ENCODE measurements at regions not wholly inside any gene's neighbourhood (a gene's known extent, or its start where the extent isn't known, plus 50 kb on each side); places are given as distances from the start of the nearest gene placed in this dataset.

GRCh38 chr13:110773480-110773879 is 60.0 kb downstream of the ING1 start:
- Histone ChIP-seq H3K9me3 (no peaks in the 10 kb centered on the region), H3K27me3 (no peaks in the 10 kb centered on the region), H3K27ac (no peak overlapping the region), H4K20me1 (no peaks in the 10 kb centered on the region), H3K4me2 (no peak overlapping the region), H3K36me3 (no peaks in the 10 kb centered on the region), H3K9ac (no peak overlapping the region), H3K4me3 (no peak overlapping the region), H3K4me1 (peaks cover 33% of the 10 kb centered on the region)
- TF ChIP-seq Cebpa-rat (IDR thresholded peaks at IDR 0.05) = no peak

GRCh38 chr13:110774051-110774450 is 60.6 kb downstream of the ING1 start:
- TF ChIP-seq Cebpa-rat (IDR thresholded peaks at IDR 0.05) = no peak
- H3K27me3 ChIP-seq = no peaks in the 10 kb centered on the region

DNA sequence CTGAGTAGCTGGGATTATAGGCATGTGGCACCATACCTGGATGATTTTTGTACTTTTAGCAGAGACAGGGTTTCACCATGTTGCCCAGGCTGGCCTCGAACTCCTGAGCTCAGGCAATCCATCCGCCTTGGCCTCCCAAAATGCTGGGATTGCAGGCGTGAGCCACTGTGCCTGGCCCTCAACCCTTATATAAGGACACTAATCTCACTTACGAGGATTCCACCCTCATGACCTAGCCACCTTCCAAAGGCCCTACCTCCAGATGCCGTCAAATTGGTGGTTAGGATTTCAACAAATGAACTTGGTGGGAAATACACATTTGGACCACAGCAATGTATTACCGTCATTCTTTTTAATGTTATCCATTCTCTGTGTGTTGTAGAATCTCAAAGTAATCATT is 61.0 kb downstream of the ING1 start:
- Histone ChIP-seq H3K36me3 (no peaks in the 10 kb centered on the region), H3K4me1 (peaks cover 33% of the 10 kb centered on the region), H4K20me1 (no peaks in the 10 kb centered on the region), H3K9ac (no peak overlapping the region), H3K4me2 (no peak overlapping the region), H3K9me3 (no peaks in the 10 kb centered on the region), H3K27ac (no peak overlapping the region), H3K4me3 (no peak overlapping the region), H3K27me3 (no peaks in the 10 kb centered on the region)
- TF ChIP-seq Cebpa-rat (IDR thresholded peaks at IDR 0.05) = no peak

More at GRCh38 chr13:110774051-110774450, 60.6 kb downstream of the ING1 start:
- Histone ChIP-seq H3K36me3 (no peaks in the 10 kb centered on the region), H4K20me1 (no peaks in the 10 kb centered on the region), H3K4me2 (no peak overlapping the region), H3K27ac (no peak overlapping the region), H3K9ac (no peak overlapping the region), H3K4me3 (no peak overlapping the region), H3K4me1 (peaks cover 33% of the 10 kb centered on the region), H3K9me3 (no peaks in the 10 kb centered on the region)

DNA sequence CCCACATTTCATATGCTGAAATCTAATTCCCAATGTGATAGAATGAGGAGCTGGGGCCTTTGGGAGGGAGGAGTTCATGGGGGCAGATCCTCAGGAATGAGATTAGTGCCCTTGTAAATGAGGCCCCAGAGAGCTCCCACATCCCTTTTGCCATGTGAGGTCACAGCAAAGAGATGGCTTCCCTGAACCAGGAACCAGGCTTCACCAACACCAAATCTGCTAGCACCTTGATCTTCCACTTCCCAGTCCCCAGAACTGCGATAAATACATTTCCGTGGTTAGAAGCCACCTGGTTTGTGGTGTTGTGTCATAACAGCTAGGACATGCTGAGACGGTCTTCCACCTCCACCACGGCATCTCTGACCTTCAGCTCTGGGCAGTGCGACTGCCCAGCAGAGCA is 62.1 kb downstream of the ING1 start:
- H3K4me3 ChIP-seq = no peak overlapping the region
- H3K4me1 ChIP-seq = peaks cover 31% of the 10 kb centered on the region
- peak overlapping the region; percentile 46 for H3K4me2 ChIP-seq
- H3K27me3 ChIP-seq = no peaks in the 10 kb centered on the region
- no peak overlapping the region for H3K9ac ChIP-seq
- no peak for TF ChIP-seq Cebpa-rat (IDR thresholded peaks at IDR 0.05)
- no peaks in the 10 kb centered on the region for H4K20me1 ChIP-seq
- H3K36me3 ChIP-seq = no peaks in the 10 kb centered on the region
- no peak overlapping the region for H3K27ac ChIP-seq
- no peaks in the 10 kb centered on the region for H3K9me3 ChIP-seq

- H3K4me3 ChIP-seq = no peak overlapping the region
- no peak overlapping the region for H3K9ac ChIP-seq
- H4K20me1 ChIP-seq = no peaks in the 10 kb centered on the region
- H3K27ac ChIP-seq = no peak overlapping the region
- H3K9me3 ChIP-seq = peaks cover 18% of the 10 kb centered on the region
- peaks cover 13% of the 10 kb centered on the region for H3K4me1 ChIP-seq
- H3K27me3 ChIP-seq = no peaks in the 10 kb centered on the region
- H3K36me3 ChIP-seq = 0 out of 2 replicates have a peak, but pooled peaks cover 4% of the 10 kb centered on the region
- no peak overlapping the region for H3K4me2 ChIP-seq
- no peak for TF ChIP-seq Cebpa-rat (IDR thresholded peaks at IDR 0.05)
Observed at GRCh38 chr13:110777251-110777820, 63.8 kb downstream of the ING1 start.

DNA sequence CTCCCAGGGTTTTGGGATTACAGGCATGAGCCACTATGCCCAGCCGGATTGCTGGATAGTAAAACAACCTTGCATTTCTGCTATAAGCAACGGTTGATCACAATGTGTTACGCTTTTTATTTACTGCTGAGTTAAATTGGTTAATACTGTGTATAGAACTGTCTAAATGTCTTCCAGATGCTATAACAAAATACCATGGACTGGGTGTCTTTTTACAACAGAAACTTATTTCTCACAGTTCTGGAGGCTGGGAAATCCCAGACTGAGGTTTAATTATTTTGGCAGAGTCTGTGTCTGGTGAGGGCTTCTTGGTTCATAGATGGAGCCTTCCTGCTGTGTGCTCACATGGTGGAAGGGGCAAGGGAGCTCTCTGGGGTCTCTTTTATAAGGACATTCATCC is 65.5 kb downstream of the ING1 start:
- no peak overlapping the region for H3K4me3 ChIP-seq
- no peaks in the 10 kb centered on the region for H4K20me1 ChIP-seq
- no peaks in the 10 kb centered on the region for H3K27me3 ChIP-seq
- no peak overlapping the region for H3K9ac ChIP-seq
- H3K9me3 ChIP-seq = peaks cover 33% of the 10 kb centered on the region
- no peak overlapping the region for H3K27ac ChIP-seq
- no peak overlapping the region for H3K4me2 ChIP-seq
- H3K4me1 ChIP-seq = peaks cover 10% of the 10 kb centered on the region
- no peak for TF ChIP-seq Cebpa-rat (IDR thresholded peaks at IDR 0.05)
- H3K36me3 ChIP-seq = 0 out of 2 replicates have a peak, but pooled peaks cover 4% of the 10 kb centered on the region

- Histone ChIP-seq H3K9me3 (peaks cover 33% of the 10 kb centered on the region), H3K4me3 (no peak overlapping the region), H3K36me3 (0 out of 2 replicates have a peak, but pooled peaks cover 4% of the 10 kb centered on the region), H3K27ac (no peak overlapping the region), H3K4me2 (no peak overlapping the region), H4K20me1 (no peaks in the 10 kb centered on the region), H3K4me1 (peaks cover 5% of the 10 kb centered on the region), H3K9ac (no peak overlapping the region), H3K27me3 (no peaks in the 10 kb centered on the region)
- TF ChIP-seq Cebpa-rat (IDR thresholded peaks at IDR 0.05) = no peak
Observed at GRCh38 chr13:110780422-110780821, 66.9 kb downstream of the ING1 start.

DNA sequence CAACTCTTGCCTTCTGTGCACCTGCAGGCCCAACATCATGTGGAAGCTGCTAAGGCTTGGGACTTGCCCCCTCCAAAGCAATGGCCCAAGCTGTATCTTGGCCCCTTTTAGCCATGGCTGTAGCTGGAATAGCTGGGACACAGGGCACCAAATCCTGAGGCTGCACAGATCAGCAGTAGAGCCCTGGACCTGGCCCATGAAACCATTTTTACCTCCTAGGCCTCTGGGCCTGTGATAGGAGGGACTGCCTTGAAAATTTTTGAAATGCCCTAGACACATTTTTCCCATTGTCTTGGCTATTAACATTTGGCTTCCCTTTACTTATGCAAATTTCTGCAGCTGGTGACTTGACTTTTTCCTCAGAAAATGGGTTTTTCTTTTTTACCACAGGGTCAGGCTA is 68.7 kb downstream of the ING1 start:
- no peak for TF ChIP-seq Cebpa-rat (IDR thresholded peaks at IDR 0.05)
- Histone ChIP-seq H3K27ac (no peak overlapping the region), H3K36me3 (0 out of 2 replicates have a peak, but pooled peaks cover 4% of the 10 kb centered on the region), H3K4me3 (no peak overlapping the region), H4K20me1 (no peaks in the 10 kb centered on the region), H3K9me3 (peaks cover 33% of the 10 kb centered on the region), H3K9ac (no peak overlapping the region), H3K4me1 (no peaks in the 10 kb centered on the region), H3K4me2 (no peak overlapping the region), H3K27me3 (no peaks in the 10 kb centered on the region)

GRCh38 chr13:110784704-110785103 is 71.2 kb downstream of the ING1 start:
- H3K4me2 ChIP-seq = no peak overlapping the region
- H3K27me3 ChIP-seq = no peaks in the 10 kb centered on the region
- H3K9ac ChIP-seq = no peak overlapping the region
- H3K4me3 ChIP-seq = no peak overlapping the region
- H3K4me1 ChIP-seq = no peaks in the 10 kb centered on the region
- 0 out of 2 replicates have a peak, but pooled peaks cover 4% of the 10 kb centered on the region for H3K36me3 ChIP-seq
- H4K20me1 ChIP-seq = no peaks in the 10 kb centered on the region
- H3K27ac ChIP-seq = no peak overlapping the region
- H3K9me3 ChIP-seq = peaks cover 33% of the 10 kb centered on the region
- no peak for TF ChIP-seq Cebpa-rat (IDR thresholded peaks at IDR 0.05)

- no peaks in the 10 kb centered on the region; the same call in 1 of the 2 replicates for H3K36me3 ChIP-seq
- H4K20me1 ChIP-seq = no peaks in the 10 kb centered on the region
- no peak overlapping the region for H3K27ac ChIP-seq
- H3K27me3 ChIP-seq = no peaks in the 10 kb centered on the region
- H3K4me3 ChIP-seq = no peak overlapping the region
- H3K9me3 ChIP-seq = peaks cover 38% of the 10 kb centered on the region
- H3K9ac ChIP-seq = no peak overlapping the region
- H3K4me1 ChIP-seq = no peaks in the 10 kb centered on the region
- H3K4me2 ChIP-seq = no peak overlapping the region
- no peak for TF ChIP-seq Cebpa-rat (IDR thresholded peaks at IDR 0.05)
Observed at GRCh38 chr13:110788778-110789177, 75.3 kb downstream of the ING1 start.

GRCh38 chr13:110789871-110790270 is 76.4 kb downstream of the ING1 start:
- no peaks in the 10 kb centered on the region for H4K20me1 ChIP-seq

More at GRCh38 chr13:110789871-110790270, 76.4 kb downstream of the ING1 start:
- H3K36me3 ChIP-seq = no peaks in the 10 kb centered on the region; the same call in 1 of the 2 replicates
- H3K4me1 ChIP-seq = no peaks in the 10 kb centered on the region
- H3K27me3 ChIP-seq = no peaks in the 10 kb centered on the region
- no peak overlapping the region for H3K9ac ChIP-seq
- H3K4me3 ChIP-seq = no peak overlapping the region
- TF ChIP-seq Cebpa-rat (IDR thresholded peaks at IDR 0.05) = no peak
- peaks cover 48% of the 10 kb centered on the region for H3K9me3 ChIP-seq
- no peak overlapping the region for H3K27ac ChIP-seq
- no peak overlapping the region for H3K4me2 ChIP-seq

Measured in BLaER1 (cell line).